Epithelial cell of prostate (primary cell): ENCODE measurements at regions not wholly inside any gene's neighbourhood (a gene's known extent, or its start where the extent isn't known, plus 50 kb on each side); places are given as distances from the start of the nearest gene placed in this dataset.
A peak's percentile ranks its signal among the peaks of the same experiment; 100 is the strongest.

ENCODE experiments used
- DNase-seq: peaks from one replicate; pipeline ENCODE4 v3.0.0-alpha.2; 2011; ENCODE audit warnings: low read depth, low spot score
- H3K27ac ChIP-seq: fragments of 450-650 bp; 2 replicates; pipeline ENCODE4 v1.5.1; 2017; ENCODE audit warnings: mild to moderate bottlenecking

DNA sequence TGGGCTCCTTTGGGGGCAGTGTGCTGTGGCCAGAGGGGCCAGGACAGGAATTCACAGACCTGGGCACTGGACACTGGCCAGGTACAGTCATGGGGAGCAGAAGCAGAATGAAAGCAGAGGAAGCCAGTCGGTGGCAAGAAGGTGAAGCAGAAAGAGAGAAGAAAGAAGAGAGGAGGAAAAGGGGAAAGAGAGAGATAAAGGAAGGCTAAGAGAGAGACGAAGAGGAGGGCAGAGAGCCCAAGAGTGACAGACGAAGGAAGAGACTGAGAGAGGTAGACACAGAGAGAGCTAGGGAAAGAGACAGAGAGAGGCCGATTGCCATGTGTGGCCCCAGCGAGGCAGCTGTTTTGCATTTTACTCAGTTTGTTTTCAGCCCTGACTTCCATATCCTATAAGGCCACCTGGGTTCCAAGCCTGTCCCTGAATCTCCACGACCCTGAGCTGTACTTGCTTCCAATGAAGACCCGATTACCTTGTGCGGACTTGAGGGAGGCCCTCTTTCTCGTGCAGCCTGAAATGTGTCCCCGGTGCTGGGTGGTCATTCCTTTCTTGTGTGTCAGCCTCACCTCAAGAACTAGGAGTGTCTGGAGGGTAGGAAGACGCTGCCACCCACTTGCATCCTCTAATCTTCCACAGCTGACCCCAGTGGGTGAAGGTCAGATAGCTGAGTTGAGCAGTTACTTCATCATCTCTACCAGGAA lies 73.9 kb downstream of the LSM3 start:
- H3K27ac ChIP-seq = no peak overlapping the region
- no peak for DNase-seq

DNA sequence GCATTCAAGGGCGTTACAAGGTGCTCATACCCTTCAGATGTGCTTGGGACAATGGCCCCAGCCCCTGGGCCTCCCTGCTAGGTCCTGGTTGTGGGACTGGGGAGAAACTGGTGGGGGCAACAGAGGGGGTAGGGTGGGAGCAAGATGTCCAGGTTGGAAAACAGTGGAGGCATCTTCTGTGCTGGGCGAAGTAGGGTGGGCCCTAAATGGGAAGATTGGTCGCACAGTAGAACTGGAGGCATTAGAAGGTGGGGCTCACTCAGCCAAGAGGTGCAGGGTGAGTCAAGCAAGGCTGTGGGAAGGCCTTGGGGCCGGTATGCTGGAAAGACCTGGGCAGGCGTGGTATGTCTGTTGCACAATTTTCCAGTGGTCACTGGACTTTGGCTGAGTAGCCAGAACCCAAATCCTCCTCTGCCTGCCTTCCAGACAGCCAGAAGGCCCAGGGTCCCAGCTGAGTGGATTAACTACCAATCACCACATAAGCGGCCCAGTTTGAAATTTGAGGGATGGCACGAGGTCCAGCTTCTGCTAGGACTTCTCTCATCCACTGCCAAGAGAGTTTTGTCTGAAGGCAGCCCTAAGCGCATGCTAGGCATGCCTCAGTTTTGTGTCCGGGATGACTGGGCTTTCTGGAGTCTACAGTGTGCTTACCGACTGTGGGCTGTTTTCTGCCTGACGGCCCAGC lies 74.5 kb downstream of the LSM3 start:
- DNase-seq = no peak
- H3K27ac ChIP-seq = no peak overlapping the region

DNA sequence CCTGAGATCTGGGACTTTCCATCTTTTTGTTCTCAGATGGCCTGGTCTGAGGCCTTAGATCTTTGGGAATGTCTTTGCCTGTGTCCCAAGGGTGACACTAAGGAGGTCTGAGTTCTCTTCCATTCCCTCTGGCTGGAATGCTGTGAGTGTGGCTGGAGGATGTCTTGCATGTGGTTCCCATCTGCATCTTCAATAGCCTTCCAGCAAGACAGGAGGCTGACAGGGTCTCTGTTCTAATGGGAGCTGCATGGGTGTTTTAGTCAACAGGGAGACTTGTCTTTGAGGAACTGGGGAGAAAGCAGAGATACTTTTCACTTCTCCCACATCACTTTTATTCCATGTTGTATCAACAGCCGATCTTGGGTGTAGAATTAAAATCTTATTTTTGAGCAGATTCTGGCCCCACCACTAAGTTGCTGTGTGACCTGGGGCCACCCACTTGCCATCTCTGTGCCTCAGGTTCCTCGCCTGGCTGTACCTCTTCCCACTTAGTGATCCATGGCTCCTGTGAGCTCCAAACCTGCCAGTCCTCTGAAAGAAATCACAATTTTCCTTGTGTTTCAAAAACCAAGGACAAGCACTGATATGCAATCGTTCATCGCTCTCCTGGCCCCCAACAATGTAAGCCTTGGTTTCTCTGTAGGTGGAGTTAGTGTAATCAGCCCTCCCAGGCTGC lies 75.2 kb downstream of the LSM3 start:
- no peak overlapping the region for H3K27ac ChIP-seq
- DNase-seq = no peak

DNA sequence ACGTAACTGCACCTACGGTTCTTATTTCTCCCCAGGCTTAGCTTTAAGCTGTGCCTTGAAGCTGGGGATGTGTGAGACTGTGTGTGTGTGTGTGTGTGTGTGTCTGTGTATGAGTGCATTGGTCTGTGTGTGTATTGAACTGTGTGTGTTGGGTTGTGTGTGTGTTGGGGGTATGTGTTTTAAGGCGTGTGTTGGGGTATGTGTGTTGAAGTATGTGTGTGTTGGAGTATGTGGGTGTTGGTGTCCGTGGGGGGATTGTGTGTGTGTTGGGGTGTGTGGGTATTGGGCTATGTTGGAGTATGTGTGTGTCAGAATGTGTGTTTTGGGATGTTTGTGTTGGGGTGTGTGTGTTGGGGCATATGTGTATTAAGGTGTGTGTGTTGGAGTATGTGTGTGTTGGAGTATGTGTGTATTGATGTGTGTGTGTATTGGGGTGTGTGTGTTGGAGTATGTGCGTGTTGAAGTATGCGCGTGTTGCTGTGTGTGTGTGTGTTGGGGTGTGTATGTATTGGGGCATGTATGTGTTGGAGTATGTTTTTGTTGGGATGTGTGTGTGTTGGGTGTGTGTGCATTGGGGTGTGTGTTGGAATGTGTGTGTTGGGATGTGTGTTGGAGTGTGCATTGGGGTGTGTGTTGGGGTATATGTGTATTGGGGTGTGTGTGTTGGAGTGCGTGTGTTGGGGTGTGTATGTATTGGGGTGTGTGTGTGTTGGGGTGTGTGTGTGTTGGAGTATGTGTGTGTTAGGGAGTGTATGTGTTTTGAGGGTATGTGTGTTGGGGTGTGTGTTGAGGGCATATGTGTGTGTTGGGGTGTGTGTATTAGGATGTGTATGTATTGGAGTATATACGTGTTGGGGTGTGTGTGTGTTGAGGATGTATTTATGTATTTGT lies 76.4 kb downstream of the LSM3 start:
- no peak overlapping the region for H3K27ac ChIP-seq
- DNase-seq = no peak

DNA sequence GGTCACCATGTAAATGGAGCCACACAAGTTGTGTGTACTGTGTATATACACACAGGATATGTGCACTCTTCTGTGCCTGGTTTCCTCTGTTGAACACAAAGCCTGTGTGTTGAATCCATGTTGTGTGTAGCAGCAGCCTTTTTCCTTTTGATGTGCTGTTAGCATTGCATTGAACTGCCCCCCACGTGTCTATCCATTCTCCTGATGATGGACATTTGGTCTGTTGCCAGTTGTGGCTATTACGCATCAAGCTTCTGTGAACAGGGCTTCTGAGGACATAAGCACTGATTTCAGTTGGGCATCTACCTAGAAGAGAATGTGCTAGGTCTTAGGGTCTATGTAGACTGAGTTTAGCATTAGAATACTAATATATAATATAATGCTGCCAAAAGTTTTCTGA lies 77.4 kb downstream of the LSM3 start:
- no peak overlapping the region for H3K27ac ChIP-seq
- DNase-seq = no peak

DNA sequence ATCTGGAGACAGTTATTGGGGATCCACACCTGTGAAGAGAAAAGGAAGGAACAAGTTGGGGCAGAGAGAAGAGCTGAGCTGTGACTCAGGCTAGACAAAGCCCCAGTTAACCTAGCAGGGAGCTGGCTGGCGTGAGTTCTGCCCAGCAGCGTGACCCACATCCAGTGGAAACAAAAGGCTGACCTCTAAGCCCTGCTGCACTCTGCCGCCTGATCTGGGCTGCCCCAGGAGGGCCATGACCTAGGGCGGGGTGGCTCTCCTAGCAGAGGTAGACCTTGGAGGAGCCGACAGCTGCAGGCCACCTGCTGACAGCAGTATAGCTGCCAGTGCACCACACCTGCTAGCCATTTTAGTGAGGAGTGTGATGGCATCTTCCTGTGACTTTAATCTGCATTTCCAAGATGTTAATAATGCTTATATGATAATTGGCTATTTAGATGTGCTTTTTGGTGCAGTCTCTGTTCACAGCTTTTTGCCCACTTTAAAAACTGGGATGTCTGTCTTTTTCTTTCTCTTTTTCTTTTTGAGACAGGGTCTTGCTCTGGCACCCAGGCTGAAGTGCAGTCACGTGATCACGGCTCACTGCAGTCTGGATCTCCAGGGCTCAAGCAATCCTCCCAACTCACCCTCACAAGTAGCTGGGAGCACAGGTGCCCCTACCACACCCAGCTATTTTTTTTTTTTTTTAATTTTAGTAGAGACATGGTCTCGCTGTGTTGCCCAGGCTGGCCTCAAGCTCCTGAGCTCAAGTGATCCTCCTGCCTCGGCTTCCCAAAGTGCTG lies 78.1 kb downstream of the LSM3 start:
- no peak overlapping the region for H3K27ac ChIP-seq
- no peak for DNase-seq

DNA sequence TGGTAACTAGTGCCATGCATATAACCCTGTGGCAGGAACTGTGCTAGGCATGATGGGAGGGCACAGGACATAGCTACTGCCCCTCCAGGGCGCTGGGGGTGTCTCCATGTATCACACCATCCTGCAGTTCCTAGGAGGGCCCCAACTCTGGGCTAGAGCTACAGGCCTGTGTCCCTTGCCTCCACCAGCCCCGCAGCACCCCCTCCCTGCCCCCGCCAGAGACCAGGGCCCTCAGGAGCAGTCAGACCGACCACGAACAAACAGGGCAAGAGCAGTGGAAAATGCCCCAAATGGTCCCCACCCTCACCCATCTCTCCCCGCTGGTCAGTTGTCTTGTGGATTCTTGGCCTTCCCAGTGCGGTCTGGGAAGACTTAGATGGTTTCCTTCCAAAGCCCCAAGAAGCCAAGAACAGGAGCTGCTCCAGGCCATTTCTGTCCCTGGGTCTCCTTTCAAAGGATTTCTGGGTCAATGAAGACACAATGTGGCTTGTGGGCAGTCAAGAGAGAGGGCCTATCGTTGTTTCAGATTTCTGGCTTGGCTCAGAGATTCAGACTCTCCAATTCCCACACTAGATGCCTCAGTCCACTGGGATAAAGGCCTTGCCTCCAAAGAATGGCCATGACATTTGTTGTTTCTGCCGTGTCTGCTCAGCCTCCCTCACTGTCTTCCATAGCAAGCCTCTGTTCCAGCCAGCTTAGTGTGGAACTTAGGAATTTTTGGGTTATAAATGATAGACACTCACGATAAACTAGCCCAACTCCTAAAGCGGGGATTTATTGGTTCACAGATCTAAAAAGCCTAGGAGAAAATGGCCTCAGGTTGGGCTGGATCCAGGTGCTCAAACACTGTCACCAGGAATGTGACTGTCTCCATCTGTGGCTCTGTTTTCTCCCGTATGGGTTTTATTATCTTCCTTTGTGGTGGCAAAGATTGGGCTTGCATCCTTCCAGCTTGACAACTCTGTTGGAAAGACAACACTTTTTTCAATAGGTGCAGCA lies 80.6 kb downstream of the LSM3 start:
- DNase-seq = no peak
- H3K27ac ChIP-seq = no peak overlapping the region

DNA sequence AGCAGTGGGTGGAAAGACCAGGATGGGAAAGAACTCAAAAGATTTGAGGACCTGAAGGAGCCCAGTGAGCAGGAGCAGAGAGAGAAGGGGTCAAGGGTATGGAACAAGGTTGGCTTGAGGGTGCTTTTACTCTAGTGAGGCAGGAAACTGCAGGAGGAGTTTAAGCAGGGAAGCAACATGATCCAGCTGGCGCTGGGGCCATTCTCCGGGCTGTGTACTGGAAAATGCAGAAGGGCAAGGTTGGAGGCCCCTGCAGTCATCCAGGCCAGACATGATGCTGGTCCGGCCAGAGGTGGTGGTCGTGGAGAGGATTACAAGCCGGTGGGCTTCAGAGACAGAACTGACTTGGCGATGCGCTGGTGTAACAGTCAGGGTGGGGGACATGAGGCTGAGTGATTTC lies 81.8 kb downstream of the LSM3 start:
- DNase-seq = no peak
- H3K27ac ChIP-seq = no peak overlapping the region

DNA sequence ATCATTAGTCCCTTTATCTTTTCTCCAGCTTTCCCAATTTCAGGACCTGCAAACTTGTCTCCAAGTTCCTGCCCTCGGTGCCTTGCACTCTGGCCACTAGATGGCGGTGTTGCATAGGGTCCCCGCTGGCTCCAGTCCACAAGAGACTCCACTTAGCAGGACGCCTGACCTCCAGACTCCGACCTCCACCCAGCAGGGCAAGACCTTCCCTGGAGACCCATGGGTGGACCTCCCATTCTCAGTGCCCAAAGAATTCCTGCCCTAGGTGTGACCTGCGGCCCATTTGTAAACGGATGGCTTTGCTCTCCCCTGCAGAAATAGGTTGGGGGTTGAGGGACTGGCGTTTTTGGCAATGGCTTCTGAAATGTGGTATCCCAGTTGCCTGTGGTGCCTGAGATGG lies 82.6 kb downstream of the LSM3 start:
- DNase-seq = no peak
- H3K27ac ChIP-seq = no peak overlapping the region

DNA sequence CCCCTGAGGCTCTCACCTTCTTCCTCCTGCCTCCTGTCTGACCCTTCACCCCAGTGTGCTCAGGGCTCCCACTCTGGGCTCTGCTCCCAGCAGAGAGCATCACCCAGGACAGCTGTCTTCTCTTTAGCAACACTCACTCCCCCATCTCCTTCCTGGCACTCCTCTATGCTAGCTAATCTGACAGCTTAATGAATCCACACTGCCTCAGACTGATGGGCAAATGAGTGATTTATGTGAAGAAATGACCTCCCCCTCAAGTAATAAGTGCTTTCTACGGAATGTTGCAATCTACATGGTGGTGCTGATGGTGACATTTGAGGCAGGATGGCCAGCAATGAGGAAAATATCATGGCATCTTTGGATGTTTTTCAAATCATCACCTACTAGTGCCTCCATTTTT lies 83.6 kb downstream of the LSM3 start:
- no peak overlapping the region for H3K27ac ChIP-seq
- DNase-seq = no peak

DNA sequence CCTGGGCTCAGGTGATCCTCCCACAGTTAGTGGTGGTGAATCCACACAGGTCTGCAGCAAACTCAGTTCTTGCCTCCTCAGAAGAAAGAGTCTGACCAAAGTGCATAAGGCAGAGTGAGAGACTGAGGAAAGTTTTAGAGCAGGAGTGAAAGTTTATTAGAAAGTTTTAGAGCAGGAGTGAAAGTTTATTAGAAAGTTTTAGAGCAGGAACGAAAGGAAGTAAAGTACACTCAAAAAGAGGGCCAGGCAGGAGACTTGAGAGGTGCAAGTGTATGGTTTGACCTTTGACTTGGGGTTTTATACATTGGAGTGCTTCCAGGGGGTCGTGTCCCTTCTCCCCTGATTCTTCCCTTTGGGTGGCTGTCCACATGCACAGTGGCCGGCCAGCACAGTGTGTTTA lies 84.2 kb downstream of the LSM3 start:
- no peak overlapping the region for H3K27ac ChIP-seq
- no peak for DNase-seq

DNA sequence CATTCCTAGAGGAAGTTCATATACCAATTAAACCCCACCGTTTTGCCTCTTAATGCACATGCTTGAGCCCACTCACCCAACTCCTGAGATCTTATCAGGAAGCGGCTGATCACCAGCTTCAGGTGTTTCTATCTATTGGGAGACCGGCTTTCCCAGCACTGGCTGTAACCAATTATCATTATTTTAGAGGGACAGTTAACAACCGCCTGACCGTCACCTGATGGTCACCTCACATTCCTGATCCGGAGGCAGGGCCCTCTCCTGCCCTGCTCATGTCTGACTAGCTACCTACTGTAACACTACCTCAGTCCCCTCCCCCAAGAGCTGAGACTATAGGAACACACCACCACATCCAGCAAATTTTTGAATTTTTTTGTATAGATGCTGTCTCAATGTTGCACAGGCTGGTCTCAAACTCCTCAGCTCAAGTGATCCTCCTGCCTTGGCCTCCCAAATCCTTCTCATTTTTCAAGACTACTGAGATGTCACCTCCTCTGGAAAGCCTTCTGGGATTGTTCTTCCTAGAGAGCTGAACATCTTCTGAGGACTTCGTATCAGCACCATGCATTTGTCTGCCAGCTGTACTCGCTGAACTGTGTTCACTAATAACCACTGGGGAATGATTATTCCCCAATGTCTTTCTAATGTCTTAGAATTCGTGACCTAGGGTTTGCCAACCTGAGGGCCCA lies 84.8 kb downstream of the LSM3 start:
- no peak for DNase-seq
- no peak overlapping the region for H3K27ac ChIP-seq

DNA sequence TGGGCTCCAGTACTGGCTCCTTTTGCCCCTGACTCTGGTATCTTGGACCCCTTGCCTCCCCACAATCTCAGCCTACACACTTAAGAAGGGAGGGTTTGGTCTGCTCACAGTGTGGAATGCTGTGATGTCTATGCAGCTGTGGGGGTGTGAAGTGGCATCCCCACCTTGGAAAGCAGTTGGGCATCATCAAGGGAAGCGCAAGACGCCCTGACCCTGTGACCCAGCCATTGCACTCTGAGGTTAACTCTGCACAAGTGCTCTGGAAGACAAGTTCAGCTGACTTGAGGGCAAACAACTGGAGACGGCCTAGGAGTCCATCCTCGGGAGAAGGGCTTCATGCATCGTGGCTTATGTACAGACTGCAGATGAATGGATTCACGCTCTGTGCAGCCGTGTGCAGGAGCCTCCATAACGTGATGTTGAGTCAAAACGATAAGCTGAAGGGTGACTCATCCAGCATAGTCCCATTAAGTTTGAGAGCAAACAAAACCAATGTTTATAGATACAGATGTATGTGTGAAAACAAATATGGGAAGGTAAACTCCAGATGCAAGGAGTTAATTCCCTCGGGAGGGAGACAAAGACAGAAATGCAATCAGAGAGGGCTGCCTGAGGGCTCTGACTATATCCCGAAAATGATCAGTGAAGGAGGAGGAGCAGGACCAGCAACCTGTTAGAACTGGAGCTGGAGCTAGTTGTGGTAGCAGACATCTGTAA lies 86.8 kb downstream of the LSM3 start:
- H3K27ac ChIP-seq = no peak overlapping the region
- DNase-seq = peak; percentile 34

DNA sequence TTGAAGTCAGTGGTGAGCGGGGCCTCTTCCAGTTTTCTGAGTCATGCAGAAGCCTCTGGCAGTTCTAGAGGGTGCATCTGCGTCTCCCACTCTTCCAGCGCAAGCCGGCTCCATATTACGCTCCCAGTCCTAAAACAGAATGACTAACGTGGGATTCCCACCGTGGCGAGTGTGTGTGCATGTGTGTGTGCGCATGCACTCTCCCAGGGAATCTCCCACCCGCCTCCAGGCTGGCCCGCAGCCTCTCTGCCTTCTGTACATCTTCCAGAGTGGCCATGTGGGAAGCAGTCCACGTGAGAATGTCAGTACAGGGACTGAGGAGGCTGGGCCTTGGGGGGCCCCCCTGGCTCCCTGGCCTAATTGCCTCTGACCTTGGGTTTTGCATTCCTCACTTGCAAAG lies 87.7 kb downstream of the LSM3 start:
- H3K27ac ChIP-seq = no peak overlapping the region
- DNase-seq = no peak

DNA sequence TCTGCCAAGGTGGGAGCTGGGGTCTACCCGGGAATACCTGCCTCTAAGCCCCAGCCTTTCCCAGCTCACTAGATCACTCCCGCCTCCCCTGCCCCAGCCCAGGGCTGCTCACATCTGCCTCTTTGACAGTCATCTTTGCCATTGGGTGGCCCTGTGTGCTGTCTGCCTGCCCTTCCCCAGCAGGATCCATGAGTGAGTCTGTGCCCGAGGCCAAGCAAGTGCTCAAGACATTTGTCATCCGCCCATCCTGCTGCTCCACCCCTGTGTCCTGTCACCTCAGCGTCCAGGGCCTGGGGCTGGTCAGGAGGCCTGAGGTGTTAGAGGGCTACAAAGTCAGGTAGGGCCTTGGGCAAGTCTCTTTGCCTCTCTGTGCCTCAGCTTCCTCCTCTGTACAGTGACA lies 89.4 kb downstream of the LSM3 start:
- DNase-seq = no peak

DNA sequence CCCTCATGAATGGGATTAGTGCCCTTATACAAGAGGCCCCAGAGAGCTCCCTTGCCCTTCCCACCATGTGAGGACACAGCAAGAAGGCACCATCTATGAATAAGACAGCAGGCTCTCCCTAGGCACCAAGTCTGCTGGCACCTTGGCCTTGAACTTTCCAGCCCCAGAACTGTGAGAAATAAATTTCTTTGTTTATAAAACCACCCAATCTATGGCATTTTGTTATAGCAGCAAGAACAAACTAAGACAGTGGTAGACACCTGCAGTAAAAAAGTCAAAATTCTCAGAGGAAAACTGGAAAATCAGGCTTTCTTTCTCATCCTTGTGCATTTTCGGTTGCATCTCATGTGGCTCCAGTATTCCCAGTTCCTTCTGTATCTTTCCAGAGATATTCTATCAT lies 90.3 kb downstream of the LSM3 start:
- H3K27ac ChIP-seq = no peak overlapping the region
- no peak for DNase-seq

More for the DNA sequence above, 89.4 kb downstream of the LSM3 start:
- H3K27ac ChIP-seq = no peak overlapping the region
